Kidney (tissue), 13 donors: ENCODE measurements at regions not wholly inside any gene's neighbourhood (a gene's known extent, or its start where the extent isn't known, plus 50 kb on each side); places are given as distances from the start of the nearest gene placed in this dataset.

ENCODE experiments used
- DNase-seq, 5 donors: peaks; one replicate each; pipeline ENCODE4 v3.0.0-alpha.2; 2013 to 2020
- FAIRE-seq: peaks from 2 replicates; lab custom pipeline; 2012; peaks lifted over from hg19 to GRCh38; lab: Jason Lieb, UNC
- H3K27ac ChIP-seq, 2 donors: one replicate each; pipeline ENCODE4 v1.7.0; 2013; ENCODE audit warnings: low read depth in 2 of 2, low read length in 2 of 2, inconsistent platforms in 1 of 2
- H3K27me3 ChIP-seq: one replicate; pipeline ENCODE4 v1.7.1; 2013; ENCODE audit warnings: low read length, inconsistent platforms; ENCODE audit not compliant: control insufficient read depth, insufficient read depth
- H3K36me3 ChIP-seq, 3 donors: one replicate each; pipeline versions ENCODE4 v1.7.0 to v1.7.1; 2013; ENCODE audit warnings: low read length in 3 of 3, control low read depth in 1 of 3, inconsistent platforms in 1 of 3; ENCODE audit not compliant: insufficient read depth in 3 of 3, control insufficient read depth in 2 of 3
- H3K4me1 ChIP-seq, 3 donors: one replicate each; pipeline versions ENCODE4 v1.7.0 to v1.7.1; 2013; ENCODE audit warnings: low read length in 3 of 3, inconsistent platforms in 1 of 3, low read depth in 1 of 3; ENCODE audit not compliant: control insufficient read depth in 2 of 3, insufficient read depth in 2 of 3
- H3K4me3 ChIP-seq, 3 donors: one replicate each; pipeline versions ENCODE4 v1.7.0 to v1.8.1; 2013; ENCODE audit warnings: low read length in 3 of 3, control low read depth in 1 of 3, inconsistent platforms in 1 of 3
- H3K9ac ChIP-seq, 3 donors: one replicate each; pipeline versions ENCODE4 v1.7.0 to v1.7.1; 2013; ENCODE audit warnings: low read length in 3 of 3, control low read depth in 1 of 3, inconsistent platforms in 1 of 3
- H3K9me3 ChIP-seq, 3 donors: one replicate each; pipeline versions ENCODE4 v1.7.0 to v1.7.1; 2013; ENCODE audit warnings: low read length in 3 of 3, control low read depth in 1 of 3, inconsistent platforms in 1 of 3; ENCODE audit not compliant: control insufficient read depth in 2 of 3, insufficient read depth in 1 of 3
- CTCF ChIP-seq: IDR thresholded peaks from 3 replicates; pipeline ENCODE4 v1.5.1; 2012; ENCODE audit warnings: mild to moderate bottlenecking, moderate library complexity, borderline replicate concordance; ENCODE audit not compliant: insufficient read depth; ENCODE audit errors: extremely low read depth
- intact Hi-C: fragments of 100-400 bp; cut with DNase I; formaldehyde crosslinking; loops from one replicate; pipeline ENCODE4 v1.11.1; 2022
- donor health status: control.
- donor health status: control.
- donor health status: control.
- donor health status: control.
- donor health status: control.
- donor health status: DM: yes; HTN: yes; CAD: no.
- donor health status: Normal renal cell carcinoma (clear cell type).

GRCh38 chr10:78578929-78579328, 489.8 kb upstream of the ZMIZ1 start:
- no peaks in the 10 kb centered on the region for H3K9me3 ChIP-seq
- H3K27me3 ChIP-seq = no peaks in the 10 kb centered on the region
- no peak overlapping the region for H3K4me3 ChIP-seq
- H3K27ac ChIP-seq = no peak overlapping the region
- TF ChIP-seq CTCF = no peak
- intact Hi-C loops = no loop called here
- H3K4me1 ChIP-seq = peaks cover 0 to 5% (median 0%) of the 10 kb centered on the region in 3 donors
- H3K9ac ChIP-seq = no peak overlapping the region
- no peaks in the 10 kb centered on the region for H3K36me3 ChIP-seq
- FAIRE-seq = no peak
- peak in 1 of 5 donors; percentile 7 for DNase-seq

- Histone ChIP-seq H3K27me3 (no peaks in the 10 kb centered on the region), H3K4me1 (peaks cover 0 to 5% (median 0%) of the 10 kb centered on the region in 3 donors), H3K9ac (no peak overlapping the region), H3K4me3 (no peak overlapping the region), H3K9me3 (no peaks in the 10 kb centered on the region), H3K36me3 (no peaks in the 10 kb centered on the region), H3K27ac (no peak overlapping the region)
- no peak for TF ChIP-seq CTCF
- FAIRE-seq (no peak), DNase-seq (peak in 1 of 5 donors; percentile 15)
- intact Hi-C loops = no loop called here
These were observed 489.2 kb upstream of the ZMIZ1 start for GRCh38 chr10:78579576-78579975.

- no peak for TF ChIP-seq CTCF
- no peak for FAIRE-seq
- intact Hi-C loops = no loop called here
These were observed 488.8 kb upstream of the ZMIZ1 start for GRCh38 chr10:78579995-78580394.

GRCh38 chr10:78581133-78581694, 487.6 kb upstream of the ZMIZ1 start:
- no peak overlapping the region for H3K9ac ChIP-seq
- TF ChIP-seq CTCF = no peak
- DNase-seq (no peak), FAIRE-seq (no peak)
- no peaks in the 10 kb centered on the region for H3K9me3 ChIP-seq
- no peak overlapping the region for H3K4me3 ChIP-seq
- H3K27ac ChIP-seq = no peak overlapping the region
- no peaks in the 10 kb centered on the region for H3K4me1 ChIP-seq
- H3K36me3 ChIP-seq = no peaks in the 10 kb centered on the region
- intact Hi-C loops = no loop called here
- H3K27me3 ChIP-seq = no peaks in the 10 kb centered on the region

More at GRCh38 chr10:78579995-78580394, 488.8 kb upstream of the ZMIZ1 start:
- H3K36me3 ChIP-seq = no peaks in the 10 kb centered on the region
- H3K9me3 ChIP-seq = no peaks in the 10 kb centered on the region
- no peak overlapping the region for H3K27ac ChIP-seq
- peaks cover 0 to 5% (median 0%) of the 10 kb centered on the region in 3 donors for H3K4me1 ChIP-seq
- no peaks in the 10 kb centered on the region for H3K27me3 ChIP-seq
- no peak overlapping the region for H3K9ac ChIP-seq
- peak in 1 of 5 donors; percentile 32 for DNase-seq
- H3K4me3 ChIP-seq = no peak overlapping the region
